ENCODE measurements at regions not wholly inside any gene's neighbourhood (a gene's known extent, or its start where the extent isn't known, plus 50 kb on each side); places are given as distances from the start of the nearest gene placed in this dataset.
"Not testable (repeated sequence)": the region's sequence is repeated elsewhere in the genome, so short reads cannot be mapped to it uniquely, and the experiment has no call there.

DNA sequence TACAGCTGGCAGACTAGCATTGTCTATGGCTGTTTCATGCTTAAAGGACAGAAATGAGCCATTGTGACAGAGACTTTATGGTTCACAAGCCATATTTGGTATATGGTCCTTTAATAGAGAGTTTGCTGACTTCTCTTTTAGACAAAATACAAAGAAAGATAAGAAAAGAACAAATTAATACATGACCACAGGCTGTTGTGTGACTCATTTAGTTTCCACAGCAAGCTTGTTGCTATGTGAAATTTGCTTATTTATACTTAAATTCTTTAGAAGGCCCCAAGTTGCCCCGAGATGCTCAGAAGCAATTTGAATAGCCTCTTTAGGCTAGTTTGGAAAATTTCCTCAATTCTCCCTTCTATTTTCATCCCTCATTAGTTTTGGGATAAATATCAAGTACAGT is 315.3 kb upstream of the RPS23 start:
- intact Hi-C loops (cut with DNase I): no loop called here
- DNase-seq: no peak

DNA sequence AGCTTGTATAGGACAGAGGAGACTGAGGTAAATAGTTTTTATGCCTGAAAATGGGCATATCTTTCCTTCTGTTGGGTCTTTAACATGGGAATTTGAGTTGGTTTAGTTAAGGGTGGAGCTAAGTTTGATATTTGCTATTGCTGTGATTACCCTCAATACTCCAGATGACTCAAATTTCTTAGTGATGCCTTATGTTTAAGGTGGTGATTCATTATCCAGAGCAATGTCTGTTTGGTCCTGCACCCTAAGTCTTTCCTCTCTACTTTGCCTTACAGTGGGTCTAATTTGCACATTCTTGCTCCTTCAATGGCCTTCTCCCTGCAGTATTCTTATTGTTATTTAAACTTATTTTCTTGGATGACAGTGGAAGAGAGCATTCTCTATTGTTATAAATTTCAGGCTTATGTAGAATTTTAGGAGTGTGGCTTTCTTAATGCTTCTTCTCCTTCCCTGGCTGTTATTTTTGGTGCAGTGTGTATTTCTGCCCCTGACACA is 312.9 kb upstream of the RPS23 start:
- no peak for DNase-seq
- intact Hi-C loops (cut with DNase I): no loop called here

DNA sequence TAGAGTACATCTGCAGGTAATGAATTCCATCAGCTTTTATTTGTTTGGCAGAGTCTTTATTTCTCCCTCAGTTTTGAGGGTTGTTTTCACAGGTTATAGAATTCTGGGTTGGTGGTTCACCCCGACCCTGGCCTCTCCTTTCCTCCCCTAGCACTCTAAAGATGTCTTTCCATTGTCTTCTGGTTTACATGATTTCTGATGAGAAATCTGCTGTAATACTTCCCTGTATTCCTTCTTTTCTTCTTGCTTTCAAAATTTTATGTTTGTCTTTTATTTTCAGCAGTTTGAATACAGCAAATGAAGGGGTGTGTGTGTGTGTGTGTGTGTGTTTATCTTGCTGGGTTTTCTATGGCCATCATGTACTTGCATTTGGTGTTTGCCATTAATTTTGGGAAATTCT is 312.0 kb upstream of the RPS23 start:
- intact Hi-C loops (cut with DNase I): no loop called here
- DNase-seq: no peak

DNA sequence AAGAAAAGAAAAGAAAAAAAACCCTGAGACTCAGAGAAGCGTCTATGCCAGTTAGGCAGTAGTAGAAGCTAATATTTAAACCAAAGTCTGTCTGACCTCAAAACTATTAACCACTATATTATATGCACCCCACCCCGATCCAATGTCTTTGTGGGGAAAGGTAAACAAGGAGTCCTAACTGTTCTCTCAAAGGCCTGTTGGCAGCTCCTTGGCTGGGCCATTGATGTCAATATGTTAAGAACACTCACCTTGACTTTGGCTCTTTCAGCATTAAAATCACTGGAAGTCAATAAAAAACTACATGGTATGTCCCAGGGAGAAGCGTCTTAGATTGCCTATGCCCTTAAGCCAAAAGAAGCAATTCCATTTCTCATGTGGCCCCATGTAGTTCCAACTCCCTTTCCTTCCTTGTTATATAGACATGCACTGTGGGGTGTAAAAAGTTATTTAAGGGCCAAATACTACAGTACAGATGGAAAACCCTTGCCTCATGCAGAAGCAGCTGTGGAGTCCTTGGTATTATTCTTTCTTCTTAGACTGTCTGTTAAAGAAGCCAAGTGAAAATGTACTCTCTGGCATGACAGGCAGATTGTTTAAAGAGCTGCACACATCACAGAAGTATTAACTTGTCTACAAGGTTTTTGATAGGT is 308.6 kb upstream of the RPS23 start:
- no peak for DNase-seq
- intact Hi-C loops (cut with DNase I): no loop called here

DNA sequence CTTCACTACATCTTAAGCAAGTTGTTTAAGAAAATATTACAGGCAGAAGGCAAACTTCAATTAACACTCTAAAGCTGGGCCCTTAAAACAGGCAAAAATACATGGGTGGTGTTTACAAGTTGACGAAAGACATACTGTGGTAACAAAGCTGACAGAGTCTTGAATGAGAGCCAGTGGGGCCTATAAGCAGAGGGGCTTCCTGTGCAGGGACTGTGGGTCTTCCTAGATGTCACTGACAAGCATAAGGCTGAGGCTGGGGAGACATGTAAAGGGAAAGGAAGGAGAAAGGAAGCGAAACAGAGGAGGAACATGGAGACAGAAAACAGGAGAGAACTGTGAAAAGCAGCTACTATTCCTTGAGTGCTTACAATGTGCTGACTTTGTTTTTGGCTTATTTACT is 308.0 kb upstream of the RPS23 start:
- intact Hi-C loops (cut with DNase I): no loop called here
- no peak for DNase-seq

DNA sequence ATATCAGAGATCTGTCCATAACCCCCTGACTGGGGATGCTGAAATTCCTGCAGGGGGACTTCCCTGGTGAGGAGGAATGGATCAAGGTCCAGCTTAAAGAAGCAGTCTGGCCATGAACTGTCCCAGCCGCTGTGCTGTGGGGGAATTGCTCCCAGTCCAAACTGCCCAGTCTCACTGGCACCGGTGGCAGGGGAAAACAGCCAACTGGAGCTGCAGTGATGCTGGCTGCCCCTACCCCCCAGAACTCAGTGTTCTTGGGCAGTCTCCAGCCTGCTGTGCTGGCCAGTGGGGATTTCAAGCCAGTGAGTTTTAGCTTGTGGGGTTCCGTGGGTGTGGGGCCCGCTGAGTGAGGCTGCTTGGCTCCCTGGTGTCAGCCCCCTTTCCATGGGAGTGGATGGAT is 306.5 kb upstream of the RPS23 start:
- intact Hi-C loops (cut with DNase I): no loop called here
- peak in 8 of 10 donors; percentile 21 to 85 (median 46) for DNase-seq

DNA sequence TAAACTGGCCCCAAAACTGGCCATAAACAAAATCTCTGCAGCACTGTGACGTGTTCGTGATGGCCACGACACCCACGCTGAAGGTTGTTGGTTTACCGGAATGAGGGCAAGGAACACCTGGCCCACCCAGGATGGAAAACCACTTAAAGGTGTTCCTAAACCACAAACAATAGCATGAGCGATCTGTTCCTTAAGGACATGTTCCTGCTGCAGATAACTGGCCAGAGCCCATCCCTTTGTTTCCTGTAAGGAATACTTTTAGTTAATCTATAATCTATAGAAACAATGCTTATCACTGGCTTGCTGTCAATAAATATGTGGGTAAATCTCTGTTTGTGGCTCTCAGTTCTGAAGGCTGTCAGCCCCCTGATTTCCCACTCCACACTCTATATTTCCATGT is 305.2 kb upstream of the RPS23 start:
- DNase-seq; intact Hi-C loops (cut with DNase I): not testable (repeated sequence)

DNA sequence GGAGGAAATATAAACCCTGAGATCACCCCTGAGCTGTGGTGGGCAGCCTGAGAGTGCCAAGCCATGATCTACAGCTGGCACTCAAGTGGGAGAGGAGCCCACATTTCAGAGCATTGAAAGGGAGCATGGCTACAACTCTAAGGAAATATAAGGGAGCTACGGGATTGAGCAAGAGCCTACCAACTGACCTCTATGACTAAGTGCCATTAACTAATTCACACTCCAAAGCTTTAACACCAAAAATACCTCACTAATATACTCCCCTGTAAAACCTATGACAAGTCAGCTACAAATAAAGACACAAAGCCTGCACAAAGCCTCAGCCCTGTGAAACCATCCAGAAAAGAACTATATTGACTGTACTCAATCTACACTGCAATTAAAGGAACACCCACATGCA is 286.8 kb upstream of the RPS23 start:
- no peak for DNase-seq
- intact Hi-C loops (cut with DNase I): no loop called here

DNA sequence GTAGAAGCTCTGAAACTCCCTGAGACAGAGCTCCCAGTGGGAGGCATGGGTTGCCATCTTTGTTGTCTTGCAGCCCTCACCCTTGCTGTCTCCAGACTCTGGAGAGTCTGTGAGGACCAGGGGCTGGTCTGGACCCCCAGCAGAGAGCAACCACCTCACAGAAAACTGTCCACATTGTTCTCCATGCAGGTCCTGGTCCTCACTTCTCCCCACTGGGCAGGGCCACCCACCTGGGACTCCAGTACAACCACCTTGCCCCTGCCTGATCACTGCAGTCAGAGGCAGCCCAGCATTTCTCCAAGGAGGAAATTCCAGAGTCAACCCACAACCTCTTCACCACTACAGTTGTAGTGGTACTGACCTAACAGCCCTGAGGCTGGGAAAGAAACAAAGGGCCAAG is 285.6 kb upstream of the RPS23 start:
- intact Hi-C loops (cut with DNase I): no loop called here
- DNase-seq: peak in 1 of 10 donors; percentile 29

DNA sequence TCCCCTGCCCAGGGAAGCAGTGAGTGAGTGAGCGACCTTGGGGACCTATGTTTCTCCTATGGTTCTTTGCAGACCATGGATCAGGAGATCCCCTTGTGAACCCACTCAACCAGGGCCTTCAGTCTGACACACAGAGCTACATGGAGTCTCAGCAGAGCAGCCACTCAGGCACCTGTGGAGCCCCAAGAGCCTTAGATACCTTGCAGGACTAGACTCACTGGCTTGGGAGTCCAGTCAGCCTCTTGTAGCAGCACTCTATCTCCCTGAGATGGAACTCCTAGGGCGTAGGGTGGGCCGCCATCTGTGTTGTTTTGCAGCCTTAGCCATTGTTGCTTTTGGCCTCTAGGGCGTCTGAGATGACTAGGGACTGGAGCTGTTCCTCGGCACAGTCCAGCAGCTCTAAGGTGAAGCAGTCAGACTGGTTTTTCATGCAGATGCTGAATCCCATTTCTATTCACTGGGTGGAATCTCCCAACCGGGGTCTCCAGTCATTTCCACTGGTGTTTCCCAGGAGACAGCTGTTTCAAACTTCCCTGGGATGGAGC is 284.6 kb upstream of the RPS23 start:
- peak in 1 of 10 donors; percentile 55 for DNase-seq
- intact Hi-C loops (cut with DNase I): no loop called here

DNA sequence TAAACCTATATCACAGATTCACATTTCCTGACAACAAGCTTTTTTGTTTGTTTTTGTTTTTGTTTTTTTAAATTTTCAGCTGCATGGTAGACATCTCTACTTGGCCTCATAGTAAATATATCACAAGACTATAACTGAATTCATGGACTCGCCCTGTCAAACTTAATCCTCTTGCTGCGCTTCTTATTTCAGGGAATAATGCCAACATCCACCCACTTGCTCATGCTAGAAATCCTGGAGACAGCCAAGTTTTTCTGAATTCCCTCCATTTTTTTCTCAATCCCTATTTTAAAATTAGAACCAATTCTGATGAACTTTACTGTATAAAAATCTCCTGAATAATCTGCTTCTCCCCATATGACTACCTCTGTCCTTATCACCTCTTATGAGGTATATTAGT is 283.6 kb upstream of the RPS23 start:
- intact Hi-C loops (cut with DNase I): no loop called here
- DNase-seq: no peak

DNA sequence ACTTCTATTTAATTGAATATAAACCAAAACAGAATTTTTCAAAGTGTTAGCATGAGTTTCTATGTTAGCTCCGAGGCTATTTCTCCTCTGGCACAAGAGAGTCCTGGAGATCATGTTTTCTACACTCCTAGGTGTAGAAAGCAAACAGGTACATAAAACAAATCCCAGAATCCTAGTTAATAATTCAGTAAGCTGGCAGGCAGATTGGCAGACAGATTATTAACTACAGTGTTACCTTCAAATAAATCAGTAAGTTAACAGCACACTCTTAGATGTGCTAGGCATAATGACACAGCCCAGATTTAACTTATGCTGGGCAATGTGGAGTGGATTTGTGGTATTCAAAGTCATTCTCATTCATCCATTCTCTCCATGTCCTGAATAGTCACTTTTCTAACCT is 282.8 kb upstream of the RPS23 start:
- DNase-seq: no peak
- intact Hi-C loops (cut with DNase I): no loop called here

DNA sequence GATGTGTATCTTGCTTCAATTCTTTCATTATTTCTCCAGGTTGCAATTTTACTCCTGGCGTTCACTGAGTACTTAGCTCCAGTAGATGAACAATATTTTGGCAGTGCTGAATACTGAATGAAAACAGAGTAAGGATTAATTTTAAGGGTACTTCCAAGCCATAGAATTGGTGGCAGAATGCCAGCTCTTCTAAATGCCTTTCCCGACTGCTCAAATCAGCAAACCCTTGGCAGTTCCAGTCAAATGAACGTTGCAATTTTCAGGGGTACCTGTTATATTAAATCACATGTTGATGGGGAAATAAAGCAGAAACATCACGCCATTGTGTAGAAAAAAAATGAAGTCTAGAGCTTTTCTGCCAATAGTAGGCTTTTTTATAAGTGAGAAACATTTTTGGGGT is 282.4 kb upstream of the RPS23 start:
- intact Hi-C loops (cut with DNase I): no loop called here

DNA sequence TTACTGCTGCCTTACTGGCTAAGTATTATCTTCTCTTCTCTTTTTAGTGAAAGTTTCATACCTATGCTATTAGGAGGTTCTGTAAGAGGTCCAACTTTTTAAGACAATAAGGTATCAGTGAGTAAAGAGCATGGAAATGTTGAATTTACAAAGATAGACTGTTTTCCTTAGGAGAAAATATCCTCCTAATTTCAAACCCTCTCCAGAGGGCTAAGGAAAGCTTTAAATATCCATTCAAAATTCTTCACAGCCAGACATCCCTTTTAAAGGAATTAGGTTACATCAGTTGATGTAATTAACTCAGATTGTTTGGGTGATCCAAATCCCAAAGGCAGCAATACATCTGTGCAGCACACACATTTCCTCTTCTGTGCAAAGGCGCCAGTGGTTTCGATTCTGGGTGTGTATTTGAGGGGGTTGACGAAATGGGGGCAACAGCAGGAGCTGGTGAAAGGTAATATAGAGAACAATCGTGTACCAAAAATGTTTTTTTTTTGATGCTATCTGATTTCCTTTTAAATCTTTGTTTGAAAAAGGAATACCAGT is 273.8 kb upstream of the RPS23 start:
- intact Hi-C loops (cut with DNase I): no loop called here
- DNase-seq: no peak

More for the DNA sequence above, 282.4 kb upstream of the RPS23 start:
- no peak for DNase-seq

DNA sequence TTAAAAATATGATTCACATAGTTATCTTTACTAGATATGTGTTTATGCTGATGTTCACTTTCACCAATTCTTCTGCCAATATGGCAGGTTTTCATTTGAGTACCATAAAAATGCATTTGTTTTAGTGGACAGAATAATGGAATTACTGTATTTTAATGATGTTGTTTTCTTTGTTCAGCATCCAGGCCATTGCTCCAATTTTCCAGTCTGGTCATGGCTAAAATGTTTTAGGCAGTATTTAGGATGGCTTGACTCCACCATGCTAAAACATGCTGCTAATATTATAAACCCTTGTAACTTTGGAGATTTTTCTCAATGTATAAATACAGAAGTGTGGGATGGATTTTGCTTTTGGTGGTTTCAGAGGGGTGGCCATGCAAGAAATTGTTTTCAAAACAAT is 273.0 kb upstream of the RPS23 start:
- intact Hi-C loops (cut with DNase I): no loop called here
- no peak for DNase-seq

DNA sequence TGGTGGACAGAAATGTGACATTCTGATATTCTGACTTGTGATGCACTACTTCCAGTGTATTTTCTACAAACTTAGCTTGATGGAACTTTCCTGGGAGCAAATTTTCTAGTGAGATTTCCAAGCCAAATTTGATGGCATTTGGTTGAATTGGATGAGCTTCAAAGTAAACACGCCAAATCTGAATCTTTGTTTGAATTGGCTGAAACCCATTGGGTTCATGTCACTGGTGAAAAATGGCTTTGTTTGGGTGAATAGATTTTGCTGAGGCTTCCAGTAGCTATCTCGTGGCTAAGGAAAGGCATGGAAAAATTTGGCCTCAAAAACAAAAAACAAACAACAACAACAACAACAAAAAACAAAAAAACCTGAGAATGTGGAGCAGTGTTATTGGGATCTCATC is 271.1 kb upstream of the RPS23 start:
- intact Hi-C loops (cut with DNase I): no loop called here
- no peak for DNase-seq

DNA sequence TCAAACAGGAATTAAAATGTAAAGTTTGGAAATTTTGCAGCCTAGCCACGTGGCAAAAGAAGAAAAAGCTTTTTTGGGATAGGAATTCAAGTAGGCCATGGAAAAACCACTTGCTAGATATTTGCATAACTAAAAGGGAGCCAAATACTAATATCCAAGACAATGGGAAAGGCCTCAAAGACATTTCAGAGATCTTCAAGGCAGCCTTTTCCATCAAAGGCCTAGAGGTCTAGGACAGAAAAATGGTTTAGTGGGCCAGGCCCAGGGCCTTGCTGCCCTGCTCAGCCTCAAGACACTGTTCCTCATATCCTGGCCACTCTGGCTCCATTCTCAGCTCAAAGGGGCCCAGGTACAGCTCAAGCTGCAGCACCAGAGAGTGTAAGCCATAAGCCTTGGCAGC is 265.9 kb upstream of the RPS23 start:
- DNase-seq: no peak
- intact Hi-C loops (cut with DNase I): no loop called here

DNA sequence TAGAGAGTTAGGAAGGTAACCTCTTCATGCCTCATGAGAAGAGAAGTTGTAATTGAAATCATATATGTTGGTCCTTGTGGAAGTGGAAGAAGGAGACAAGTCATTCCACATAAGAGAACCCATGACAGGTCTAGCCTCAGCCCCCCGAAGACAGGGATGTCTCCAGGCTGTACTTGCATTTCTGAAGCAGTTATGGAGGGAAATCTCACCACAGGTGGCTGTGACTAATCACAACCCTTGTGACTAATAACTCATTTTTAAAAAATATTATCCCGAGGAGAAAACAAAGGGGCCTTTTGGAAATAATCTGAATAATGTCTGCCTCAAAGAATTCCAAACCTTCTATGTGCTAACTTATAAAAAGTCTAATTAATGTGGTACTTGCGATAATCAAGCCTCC is 262.1 kb upstream of the RPS23 start:
- DNase-seq: no peak
- intact Hi-C loops (cut with DNase I): no loop called here

DNA sequence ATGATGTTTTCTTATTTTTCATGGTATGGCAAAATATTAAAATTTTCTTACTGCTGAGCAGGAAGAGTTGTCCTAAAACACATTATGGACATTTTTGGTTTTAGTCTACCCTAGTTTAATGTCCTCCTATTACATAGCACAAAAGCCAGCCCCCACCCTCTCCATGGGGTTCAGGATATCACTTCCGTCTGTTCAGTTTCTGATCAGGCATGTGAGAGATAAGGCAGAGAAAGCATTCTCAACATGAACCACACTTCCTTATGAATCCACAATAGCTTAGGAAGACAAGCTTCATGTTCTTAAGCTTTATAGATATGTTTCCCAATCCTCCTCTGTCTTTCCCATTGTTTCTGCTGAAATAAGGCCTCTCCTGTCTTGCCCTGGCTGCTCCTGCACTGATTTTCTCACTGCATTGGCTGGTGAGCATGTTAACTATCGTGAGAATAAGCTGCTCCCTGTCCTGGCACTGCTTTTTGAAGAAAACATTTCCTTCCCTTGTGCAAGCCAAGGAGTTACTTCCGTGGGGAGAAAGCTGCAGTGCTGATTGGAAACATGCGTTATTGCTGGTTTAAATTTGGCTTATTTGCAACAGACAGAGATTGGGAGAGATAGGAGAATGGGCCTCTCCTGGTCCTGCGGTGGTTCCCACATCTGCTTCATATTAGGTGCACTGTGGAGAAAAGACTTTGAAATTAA is 260.3 kb upstream of the RPS23 start:
- intact Hi-C loops (cut with DNase I): no loop called here
- DNase-seq: no peak

DNA sequence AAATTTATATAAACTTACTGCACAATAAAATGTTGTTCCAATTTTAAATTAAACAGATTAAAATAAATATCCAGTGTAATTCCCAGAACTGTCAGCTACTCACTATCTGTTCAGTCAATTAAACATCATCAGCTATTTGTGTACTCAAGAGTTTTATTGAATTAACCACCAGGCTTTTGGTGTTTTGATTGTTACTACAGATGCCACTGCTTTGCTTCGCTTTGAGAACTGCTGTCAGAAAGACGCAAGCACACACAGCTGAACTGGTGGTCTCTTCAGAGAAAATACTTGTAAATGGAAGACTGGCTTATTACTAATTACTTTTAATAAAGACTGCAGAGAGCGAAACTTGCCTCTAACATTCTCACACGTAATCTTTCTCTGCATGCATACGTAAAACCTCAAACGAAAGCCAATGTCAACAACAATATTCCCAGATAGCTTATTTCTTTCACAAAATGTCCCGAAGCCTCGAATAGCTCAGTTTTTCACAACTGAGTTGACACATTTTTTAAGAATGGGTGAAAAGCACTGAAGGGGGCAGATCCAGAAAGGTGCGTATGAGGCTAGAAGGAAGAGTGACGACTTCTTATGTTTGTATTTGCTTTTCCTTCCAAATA is 259.6 kb upstream of the RPS23 start:
- DNase-seq: no peak
- intact Hi-C loops (cut with DNase I): no loop called here

DNA sequence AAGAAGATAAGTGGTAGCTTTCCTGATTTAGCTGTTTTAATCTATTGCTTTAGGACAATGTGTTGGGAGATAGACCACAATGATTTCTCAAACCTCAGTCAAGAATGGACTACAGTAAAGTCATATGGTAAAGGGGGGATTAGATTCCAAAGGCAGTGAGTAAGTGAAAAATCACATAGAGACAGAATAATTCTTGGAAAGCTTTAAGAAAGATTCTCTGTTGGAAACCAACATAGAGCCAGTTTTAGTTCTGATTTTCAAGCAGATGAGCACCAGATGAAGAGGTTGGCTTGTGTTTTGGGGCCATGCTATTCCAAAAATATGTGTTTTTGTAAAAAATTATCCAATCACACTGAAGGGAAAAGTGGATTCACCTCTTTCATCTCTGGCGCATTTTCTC is 256.8 kb upstream of the RPS23 start:
- intact Hi-C loops (cut with DNase I): no loop called here
- DNase-seq: no peak
